DOHH2 (cell line): ENCODE measurements at regions not wholly inside any gene's neighbourhood (a gene's known extent, or its start where the extent isn't known, plus 50 kb on each side); places are given as distances from the start of the nearest gene placed in this dataset.

Source experiments
- CTCF ChIP-seq: fragments of 200-600 bp; sonication (generic); IDR thresholded peaks from one replicate; pipeline ENCODE4 v1.5.1; 2014; ENCODE audit warnings: antibody characterized with exemption, mild to moderate bottlenecking, low read depth, low read length; ENCODE audit not compliant: poor library complexity, severe bottlenecking
- EZH2phosphoT487 ChIP-seq: fragments of 200-600 bp; sonication (generic); IDR thresholded peaks from 2 replicates; pipeline ENCODE4 v1.6.1; 2017; ENCODE audit warnings: borderline replicate concordance, mild to moderate bottlenecking, antibody characterized with exemption, low read length, moderate library complexity, mixed read lengths

- TF ChIP-seq CTCF (no peak), EZH2phosphoT487 (no peak)
Observed at GRCh38 chr4:73683456-73683855, 56.9 kb upstream of the CXCL8 start.
